HEK293 (cell line): ENCODE measurements at regions not wholly inside any gene's neighbourhood (a gene's known extent, or its start where the extent isn't known, plus 50 kb on each side); places are given as distances from the start of the nearest gene placed in this dataset.

Experiments
- CTCF ChIA-PET: fragments of 350-600 bp; formaldehyde crosslinking; extraction: SDS; loops from one replicate; lab custom pipeline; 2021; ENCODE audit warnings: antibody characterized with exemption; lab: Yijun Ruan, JAX
- POLR2A ChIA-PET: fragments of 300-600 bp; formaldehyde crosslinking; extraction: SDS; loops from one replicate; lab custom pipeline; 2020; ENCODE audit warnings: antibody characterized with exemption, inconsistent platforms; lab: Yijun Ruan, JAX
- H3K27ac ChIP-seq: fragments of 200-500 bp; sonication (Bioruptor generic); 2 replicates; pipeline ENCODE4 v1.5.1; 2014; ENCODE audit warnings: low read depth, low read length, control low read depth, inconsistent platforms; ENCODE audit errors: extremely low read depth
- H3K36me3 ChIP-seq, 2 experiments: fragments of 200-500 bp in 1 of 2; sonication (Bioruptor generic) in 1 of 2; 1 replicate in 1 of 2; 2 replicates in 1 of 2; pipeline ENCODE4 v1.5.1; 2014 to 2017; ENCODE audit warnings: inconsistent platforms in 2 of 2, low read length in 2 of 2; ENCODE audit not compliant: control insufficient read depth in 2 of 2, insufficient read depth in 1 of 2
- H3K4me1 ChIP-seq: fragments of 200-500 bp; sonication (Bioruptor generic); 2 replicates; pipeline ENCODE4 v1.5.1; 2014; ENCODE audit warnings: mild to moderate bottlenecking, low read length, inconsistent platforms; ENCODE audit not compliant: control insufficient read depth, insufficient read depth
- H3K4me3 ChIP-seq: 2 replicates; pipeline ENCODE4 v1.5.1; 2011; ENCODE audit warnings: low read depth, mild to moderate bottlenecking, control low read depth, low read length, moderate library complexity
- H3K9me3 ChIP-seq: fragments of 200-500 bp; sonication (Bioruptor generic); 2 replicates; pipeline ENCODE4 v1.5.1; 2014; ENCODE audit warnings: low read depth, low read length, inconsistent platforms; ENCODE audit not compliant: control insufficient read depth, insufficient read depth
- BCL11B ChIP-seq: fragments of 450-650 bp; formaldehyde crosslinking; IDR thresholded peaks from 2 replicates; pipeline ENCODE4 v1.5.1; 2016; ENCODE audit warnings: low read depth, missing biosample characterization, missing genetic modification characterization
- GLIS2 ChIP-seq: fragments of 450-650 bp; formaldehyde crosslinking; IDR thresholded peaks from 2 replicates; pipeline ENCODE4 v1.5.1; 2016; ENCODE audit warnings: missing biosample characterization, missing genetic modification characterization
- KLF17 ChIP-seq: fragments of 450-650 bp; formaldehyde crosslinking; IDR thresholded peaks from 2 replicates; pipeline ENCODE4 v1.5.1; 2016; ENCODE audit warnings: missing biosample characterization, missing genetic modification characterization
- MZF1 ChIP-seq: fragments of 450-650 bp; formaldehyde crosslinking; IDR thresholded peaks from 2 replicates; pipeline ENCODE4 v1.5.1; 2017; ENCODE audit warnings: missing biosample characterization, missing genetic modification characterization, borderline replicate concordance
- OSR2 ChIP-seq: fragments of 450-650 bp; formaldehyde crosslinking; IDR thresholded peaks from 2 replicates; pipeline ENCODE4 v1.5.1; 2016; ENCODE audit warnings: missing biosample characterization, missing genetic modification characterization
- YY1 ChIP-seq: fragments of 450-650 bp; formaldehyde crosslinking; IDR thresholded peaks from 2 replicates; pipeline ENCODE4 v1.5.1; 2018; ENCODE audit warnings: missing biosample characterization, missing genetic modification characterization
- ZFHX2 ChIP-seq: fragments of 450-650 bp; formaldehyde crosslinking; conservative IDR thresholded peaks from 2 replicates; pipeline ENCODE4 v1.5.1; 2016; ENCODE audit warnings: missing biosample characterization, missing genetic modification characterization
- ZFP41 ChIP-seq: fragments of 450-650 bp; formaldehyde crosslinking; IDR thresholded peaks from 2 replicates; pipeline ENCODE4 v1.5.1; 2016; ENCODE audit warnings: missing biosample characterization, missing genetic modification characterization, borderline replicate concordance
- ZIC2 ChIP-seq: fragments of 450-650 bp; formaldehyde crosslinking; IDR thresholded peaks from 2 replicates; pipeline ENCODE4 v1.5.1; 2016; ENCODE audit warnings: missing biosample characterization, missing genetic modification characterization
- ZNF146 ChIP-seq: fragments of 450-650 bp; formaldehyde crosslinking; IDR thresholded peaks from 2 replicates; pipeline ENCODE4 v1.5.1; 2016; ENCODE audit warnings: missing biosample characterization, missing genetic modification characterization
- ZNF214 ChIP-seq: fragments of 450-650 bp; formaldehyde crosslinking; IDR thresholded peaks from 2 replicates; pipeline ENCODE4 v1.5.1; 2017; ENCODE audit warnings: missing biosample characterization, mild to moderate bottlenecking, missing genetic modification characterization, borderline replicate concordance
- ZNF391 ChIP-seq: fragments of 450-650 bp; formaldehyde crosslinking; IDR thresholded peaks from 2 replicates; pipeline ENCODE4 v1.5.1; 2016; ENCODE audit warnings: low read depth, missing biosample characterization, missing genetic modification characterization, borderline replicate concordance
- ZNF416 ChIP-seq: fragments of 450-650 bp; formaldehyde crosslinking; IDR thresholded peaks from 2 replicates; pipeline ENCODE4 v1.5.1; 2016; ENCODE audit warnings: missing biosample characterization, missing genetic modification characterization
- ZNF433 ChIP-seq: fragments of 450-650 bp; formaldehyde crosslinking; IDR thresholded peaks from 2 replicates; pipeline ENCODE4 v1.5.1; 2016; ENCODE audit warnings: missing biosample characterization, missing genetic modification characterization, low read depth
- ZNF473 ChIP-seq: fragments of 450-650 bp; formaldehyde crosslinking; IDR thresholded peaks from 2 replicates; pipeline ENCODE4 v1.5.1; 2017; ENCODE audit warnings: missing biosample characterization, missing genetic modification characterization
- ZNF529 ChIP-seq: fragments of 450-650 bp; formaldehyde crosslinking; IDR thresholded peaks from 2 replicates; pipeline ENCODE4 v1.5.1; 2017; ENCODE audit warnings: missing genetic modification characterization, missing biosample characterization; ENCODE audit not compliant: insufficient replicate concordance
- ZNF548 ChIP-seq: fragments of 450-650 bp; formaldehyde crosslinking; IDR thresholded peaks from 2 replicates; pipeline ENCODE4 v1.5.1; 2016; ENCODE audit warnings: missing biosample characterization, missing genetic modification characterization
- ZNF558 ChIP-seq: fragments of 450-650 bp; formaldehyde crosslinking; IDR thresholded peaks from 2 replicates; pipeline ENCODE4 v1.5.1; 2016; ENCODE audit warnings: missing biosample characterization, missing genetic modification characterization
- ZNF626 ChIP-seq: fragments of 450-650 bp; sonication (Bioruptor Pico); formaldehyde crosslinking; IDR thresholded peaks from 2 replicates; pipeline ENCODE4 v1.5.1; 2018; ENCODE audit warnings: missing biosample characterization, missing genetic modification characterization, inconsistent platforms
- ZNF654 ChIP-seq: fragments of 450-650 bp; formaldehyde crosslinking; IDR thresholded peaks from 2 replicates; pipeline ENCODE4 v1.5.1; 2016; ENCODE audit warnings: low read depth, missing biosample characterization, missing genetic modification characterization
- ZNF707 ChIP-seq: fragments of 450-650 bp; formaldehyde crosslinking; IDR thresholded peaks from 2 replicates; pipeline ENCODE4 v1.5.1; 2016; ENCODE audit warnings: missing biosample characterization, missing genetic modification characterization
- ZNF777 ChIP-seq: fragments of 450-650 bp; formaldehyde crosslinking; IDR thresholded peaks from 2 replicates; pipeline ENCODE4 v1.5.1; 2017; ENCODE audit warnings: missing biosample characterization, missing genetic modification characterization, borderline replicate concordance
- ZXDB ChIP-seq: fragments of 450-650 bp; formaldehyde crosslinking; IDR thresholded peaks from 2 replicates; pipeline ENCODE4 v1.5.1; 2016; ENCODE audit warnings: missing biosample characterization, missing genetic modification characterization
- TF ChIP-seq, protein P1 (sequence below): fragments of 450-650 bp; formaldehyde crosslinking; IDR thresholded peaks from 2 replicates; pipeline ENCODE4 v1.5.1; 2017; ENCODE audit warnings: missing biosample characterization, missing genetic modification characterization
- TF ChIP-seq, protein P2 (sequence below): fragments of 450-650 bp; formaldehyde crosslinking; IDR thresholded peaks from 2 replicates; pipeline ENCODE4 v1.5.1; 2016; ENCODE audit warnings: missing biosample characterization, missing genetic modification characterization
- TF ChIP-seq, protein P3 (sequence below): fragments of 450-650 bp; formaldehyde crosslinking; IDR thresholded peaks from 2 replicates; pipeline ENCODE4 v1.5.1; 2016; ENCODE audit warnings: missing biosample characterization, missing genetic modification characterization
- TF ChIP-seq, protein P4 (sequence below): fragments of 450-650 bp; formaldehyde crosslinking; IDR thresholded peaks from 2 replicates; pipeline ENCODE4 v1.5.1; 2017; ENCODE audit warnings: missing biosample characterization, missing genetic modification characterization
- TF ChIP-seq, protein P5 (sequence below): fragments of 450-650 bp; formaldehyde crosslinking; conservative IDR thresholded peaks from 2 replicates; pipeline ENCODE4 v1.5.1; 2016; ENCODE audit warnings: low read depth, missing biosample characterization, missing genetic modification characterization

DNA sequence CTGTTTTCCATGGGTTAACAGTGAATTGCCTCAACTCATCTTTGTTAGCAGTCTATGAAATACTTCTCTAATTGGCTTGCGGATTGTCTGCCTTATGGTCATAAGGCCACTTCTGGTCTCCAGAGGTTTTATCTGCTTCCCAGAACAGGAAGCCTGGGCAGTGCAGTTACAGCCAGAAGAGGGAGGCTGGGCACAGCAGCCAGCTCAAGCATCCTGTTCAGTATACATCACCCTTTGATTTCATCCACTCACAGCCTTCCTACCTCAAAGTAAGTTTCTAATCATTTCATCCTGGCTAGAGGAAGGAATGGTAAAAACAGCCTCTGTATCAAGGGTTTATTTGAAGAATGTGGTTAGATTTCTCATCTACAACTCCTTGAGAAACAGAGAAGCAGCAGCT lies 311.5 kb upstream of the DEPDC1 start:
- TF ChIP-seq KLF17 (tag by site-specific recombination) (no peak), ZNF626 (tag by site-specific recombination) (no peak), BCL11B (tag by site-specific recombination) (no peak), ZNF654 (tag by site-specific recombination) (no peak), GLIS2 (tag by site-specific recombination) (no peak), ZNF548 (no peak), ZNF416 (tag by site-specific recombination) (no peak), ZNF391 (tag by site-specific recombination) (no peak), OSR2 (tag by site-specific recombination) (no peak), ZNF433 (no peak), YY1 (no peak), ZNF529 (no peak), MZF1 (tag by site-specific recombination) (no peak), ZNF214 (no peak), ZXDB (no peak), ZNF146 (tag by site-specific recombination) (no peak)
- TF ChIP-seq, protein P1, sequence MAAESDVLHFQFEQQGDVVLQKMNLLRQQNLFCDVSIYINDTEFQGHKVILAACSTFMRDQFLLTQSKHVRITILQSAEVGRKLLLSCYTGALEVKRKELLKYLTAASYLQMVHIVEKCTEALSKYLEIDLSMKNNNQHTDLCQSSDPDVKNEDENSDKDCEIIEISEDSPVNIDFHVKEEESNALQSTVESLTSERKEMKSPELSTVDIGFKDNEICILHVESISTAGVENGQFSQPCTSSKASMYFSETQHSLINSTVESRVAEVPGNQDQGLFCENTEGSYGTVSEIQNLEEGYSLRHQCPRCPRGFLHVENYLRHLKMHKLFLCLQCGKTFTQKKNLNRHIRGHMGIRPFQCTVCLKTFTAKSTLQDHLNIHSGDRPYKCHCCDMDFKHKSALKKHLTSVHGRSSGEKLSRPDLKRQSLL (tag by site-specific recombination), result no peak
- TF ChIP-seq, protein P2, sequence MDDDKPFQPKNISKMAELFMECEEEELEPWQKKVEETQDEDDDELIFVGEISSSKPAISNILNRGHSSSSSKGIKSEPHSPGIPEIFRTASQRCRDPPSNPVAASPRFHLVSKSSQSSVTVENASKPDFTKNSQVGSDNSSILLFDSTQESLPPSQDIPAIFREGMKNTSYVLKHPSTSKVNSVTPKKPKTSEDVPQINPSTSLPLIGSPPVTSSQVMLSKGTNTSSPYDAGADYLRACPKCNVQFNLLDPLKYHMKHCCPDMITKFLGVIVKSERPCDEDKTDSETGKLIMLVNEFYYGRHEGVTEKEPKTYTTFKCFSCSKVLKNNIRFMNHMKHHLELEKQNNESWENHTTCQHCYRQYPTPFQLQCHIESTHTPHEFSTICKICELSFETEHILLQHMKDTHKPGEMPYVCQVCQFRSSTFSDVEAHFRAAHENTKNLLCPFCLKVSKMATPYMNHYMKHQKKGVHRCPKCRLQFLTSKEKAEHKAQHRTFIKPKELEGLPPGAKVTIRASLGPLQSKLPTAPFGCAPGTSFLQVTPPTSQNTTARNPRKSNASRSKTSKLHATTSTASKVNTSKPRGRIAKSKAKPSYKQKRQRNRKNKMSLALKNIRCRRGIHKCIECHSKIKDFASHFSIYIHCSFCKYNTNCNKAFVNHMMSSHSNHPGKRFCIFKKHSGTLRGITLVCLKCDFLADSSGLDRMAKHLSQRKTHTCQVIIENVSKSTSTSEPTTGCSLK, result no peak
- TF ChIP-seq, protein P3, sequence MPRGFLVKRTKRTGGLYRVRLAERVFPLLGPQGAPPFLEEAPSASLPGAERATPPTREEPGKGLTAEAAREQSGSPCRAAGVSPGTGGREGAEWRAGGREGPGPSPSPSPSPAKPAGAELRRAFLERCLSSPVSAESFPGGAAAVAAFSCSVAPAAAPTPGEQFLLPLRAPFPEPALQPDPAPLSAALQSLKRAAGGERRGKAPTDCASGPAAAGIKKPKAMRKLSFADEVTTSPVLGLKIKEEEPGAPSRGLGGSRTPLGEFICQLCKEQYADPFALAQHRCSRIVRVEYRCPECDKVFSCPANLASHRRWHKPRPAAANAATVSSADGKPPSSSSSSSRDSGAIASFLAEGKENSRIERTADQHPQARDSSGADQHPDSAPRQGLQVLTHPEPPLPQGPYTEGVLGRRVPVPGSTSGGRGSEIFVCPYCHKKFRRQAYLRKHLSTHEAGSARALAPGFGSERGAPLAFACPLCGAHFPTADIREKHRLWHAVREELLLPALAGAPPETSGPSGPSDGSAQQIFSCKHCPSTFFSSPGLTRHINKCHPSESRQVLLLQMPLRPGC (tag by site-specific recombination), result no peak
- TF ChIP-seq, protein P4, sequence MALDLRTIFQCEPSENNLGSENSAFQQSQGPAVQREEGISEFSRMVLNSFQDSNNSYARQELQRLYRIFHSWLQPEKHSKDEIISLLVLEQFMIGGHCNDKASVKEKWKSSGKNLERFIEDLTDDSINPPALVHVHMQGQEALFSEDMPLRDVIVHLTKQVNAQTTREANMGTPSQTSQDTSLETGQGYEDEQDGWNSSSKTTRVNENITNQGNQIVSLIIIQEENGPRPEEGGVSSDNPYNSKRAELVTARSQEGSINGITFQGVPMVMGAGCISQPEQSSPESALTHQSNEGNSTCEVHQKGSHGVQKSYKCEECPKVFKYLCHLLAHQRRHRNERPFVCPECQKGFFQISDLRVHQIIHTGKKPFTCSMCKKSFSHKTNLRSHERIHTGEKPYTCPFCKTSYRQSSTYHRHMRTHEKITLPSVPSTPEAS, result no peak
- TF ChIP-seq, all 188 proteins: peak for 0
- Histone ChIP-seq H3K36me3 (no peaks in the 10 kb centered on the region), H3K4me3 (no peak overlapping the region), H3K9me3 (no peaks in the 10 kb centered on the region), H3K4me1 (no peaks in the 10 kb centered on the region), H3K27ac (no peak overlapping the region)
- ChIA-PET POLR2A (no interaction called here), CTCF (interaction anchor here (0.6 to 1.5 kb wide), 3 partner anchors 11 to 140 kb away, joined by 3 to 5 read pairs (median 3); no protein-coding TSS in a partner anchor)

DNA sequence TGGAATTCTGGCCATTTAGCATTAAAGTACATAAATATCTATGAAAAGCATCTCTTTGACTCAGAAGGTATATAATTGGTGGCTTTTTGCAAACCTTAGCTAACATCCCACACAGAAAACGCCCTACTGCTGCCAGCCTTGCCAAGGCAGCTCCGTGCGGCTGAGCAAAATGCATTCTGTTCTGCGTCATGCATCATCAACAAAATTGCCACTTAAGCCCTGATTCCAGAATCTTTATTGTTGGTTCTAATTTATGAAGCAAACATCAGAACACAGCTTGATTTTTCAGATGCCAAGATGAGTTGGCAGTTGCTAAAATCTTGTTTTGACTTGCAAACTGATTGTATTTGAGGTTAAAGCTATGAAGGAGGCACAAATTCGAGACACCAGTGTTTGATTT lies 314.9 kb upstream of the DEPDC1 start:
- H3K9me3 ChIP-seq, result no peaks in the 10 kb centered on the region
- ChIA-PET POLR2A (no interaction called here), CTCF (no interaction called here)
- no peaks in the 10 kb centered on the region for H3K36me3 ChIP-seq
- H3K4me1 ChIP-seq, result no peaks in the 10 kb centered on the region
- H3K4me3 ChIP-seq, result no peak overlapping the region
- no peak overlapping the region for H3K27ac ChIP-seq
- no peak for TF ChIP-seq ZIC2 (tag by site-specific recombination)
- TF ChIP-seq ZNF558 (tag by site-specific recombination), result no peak
- TF ChIP-seq OSR2 (tag by site-specific recombination), result no peak
- TF ChIP-seq ZNF777 (tag by site-specific recombination), result no peak
- no peak for TF ChIP-seq ZFP41
- TF ChIP-seq ZNF473 (tag by site-specific recombination), result no peak
- TF ChIP-seq, protein P5, sequence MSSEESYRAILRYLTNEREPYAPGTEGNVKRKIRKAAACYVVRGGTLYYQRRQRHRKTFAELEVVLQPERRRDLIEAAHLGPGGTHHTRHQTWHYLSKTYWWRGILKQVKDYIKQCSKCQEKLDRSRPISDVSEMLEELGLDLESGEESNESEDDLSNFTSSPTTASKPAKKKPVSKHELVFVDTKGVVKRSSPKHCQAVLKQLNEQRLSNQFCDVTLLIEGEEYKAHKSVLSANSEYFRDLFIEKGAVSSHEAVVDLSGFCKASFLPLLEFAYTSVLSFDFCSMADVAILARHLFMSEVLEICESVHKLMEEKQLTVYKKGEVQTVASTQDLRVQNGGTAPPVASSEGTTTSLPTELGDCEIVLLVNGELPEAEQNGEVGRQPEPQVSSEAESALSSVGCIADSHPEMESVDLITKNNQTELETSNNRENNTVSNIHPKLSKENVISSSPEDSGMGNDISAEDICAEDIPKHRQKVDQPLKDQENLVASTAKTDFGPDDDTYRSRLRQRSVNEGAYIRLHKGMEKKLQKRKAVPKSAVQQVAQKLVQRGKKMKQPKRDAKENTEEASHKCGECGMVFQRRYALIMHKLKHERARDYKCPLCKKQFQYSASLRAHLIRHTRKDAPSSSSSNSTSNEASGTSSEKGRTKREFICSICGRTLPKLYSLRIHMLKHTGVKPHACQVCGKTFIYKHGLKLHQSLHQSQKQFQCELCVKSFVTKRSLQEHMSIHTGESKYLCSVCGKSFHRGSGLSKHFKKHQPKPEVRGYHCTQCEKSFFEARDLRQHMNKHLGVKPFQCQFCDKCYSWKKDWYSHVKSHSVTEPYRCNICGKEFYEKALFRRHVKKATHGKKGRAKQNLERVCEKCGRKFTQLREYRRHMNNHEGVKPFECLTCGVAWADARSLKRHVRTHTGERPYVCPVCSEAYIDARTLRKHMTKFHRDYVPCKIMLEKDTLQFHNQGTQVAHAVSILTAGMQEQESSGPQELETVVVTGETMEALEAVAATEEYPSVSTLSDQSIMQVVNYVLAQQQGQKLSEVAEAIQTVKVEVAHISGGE (tag by site-specific recombination), result no peak
- no peak for TF ChIP-seq ZFHX2
- no peak for TF ChIP-seq ZNF707 (tag by site-specific recombination)
